Fibroblast of lung (primary cell): ENCODE measurements at regions not wholly inside any gene's neighbourhood (a gene's known extent, or its start where the extent isn't known, plus 50 kb on each side); places are given as distances from the start of the nearest gene placed in this dataset.

Source experiments
- CTCF ChIP-seq, 2 donors: IDR thresholded peaks in 1 of 2; conservative IDR thresholded peaks in 1 of 2; 1 replicate in 1 of 2; 2 replicates in 1 of 2; pipeline ENCODE4 v1.5.1; 2011 to 2012; ENCODE audit warnings: low read length in 2 of 2, control low read depth in 1 of 2, inconsistent platforms in 1 of 2, low read depth in 1 of 2, mild to moderate bottlenecking in 1 of 2
- EZH2 ChIP-seq: IDR thresholded peaks from 2 replicates; pipeline ENCODE4 v1.5.1; 2012; ENCODE audit warnings: low read length, control low read depth, mild to moderate bottlenecking; ENCODE audit errors: missing control alignments

GRCh38 chr21:24395320-24395923, 1211.9 kb downstream of the MRPL39 start:
- TF ChIP-seq CTCF (conservative IDR thresholded peaks at IDR 0.05 in 1 of 2, IDR thresholded peaks at IDR 0.05 in 1 of 2; ENCODE audit: low read depth in 1 of 2, low read length in 2 of 2) = no peak
- TF ChIP-seq EZH2 = no peak
